ENCODE measurements at regions not wholly inside any gene's neighbourhood (a gene's known extent, or its start where the extent isn't known, plus 50 kb on each side); places are given as distances from the start of the nearest gene placed in this dataset.

- TF ChIP-seq CTCF (IDR thresholded peaks at IDR 0.05) (no peak), POLR2A (IDR thresholded peaks at IDR 0.05) (no peak)
Observed at GRCh38 chr12:46919666-46920400, 94.0 kb upstream of the SLC38A4 start.
